H4 (cell line): ENCODE measurements at regions not wholly inside any gene's neighbourhood (a gene's known extent, or its start where the extent isn't known, plus 50 kb on each side); places are given as distances from the start of the nearest gene placed in this dataset.
"Not testable (repeated sequence)": the region's sequence is repeated elsewhere in the genome, so short reads cannot be mapped to it uniquely, and the experiment has no call there.

Experiments used
- DNase-seq: peaks from one replicate; pipeline ENCODE4 v3.0.0-alpha.2; 2015; ENCODE audit warnings: low spot score

GRCh38 chr6:37580176-37580955, 80.7 kb upstream of the CCDC167 start:
- DNase-seq: peak; percentile 22

- DNase-seq: no peak
Measured at GRCh38 chr6:37579444-37580067, 79.9 kb upstream of the CCDC167 start.

DNA sequence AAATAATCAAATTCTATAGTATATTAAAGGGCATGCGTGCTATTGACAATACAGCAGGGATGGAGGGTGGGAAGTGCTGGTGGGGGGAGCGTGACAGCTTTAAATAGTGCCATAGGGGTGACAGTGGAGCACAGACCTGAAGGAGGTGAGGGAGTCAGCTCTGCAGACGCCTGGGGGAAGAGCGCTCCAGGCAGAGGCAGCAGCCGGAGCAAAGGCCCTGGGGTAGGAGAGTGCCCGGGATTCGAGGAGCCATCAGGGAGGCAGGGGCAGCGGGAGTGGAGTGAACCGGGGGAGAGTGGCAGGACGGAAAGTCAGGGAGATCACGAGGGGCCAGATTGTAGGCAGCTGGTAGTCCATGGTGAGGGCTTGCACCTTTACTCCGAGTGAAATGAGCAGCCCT, 78.4 kb upstream of the CCDC167 start:
- DNase-seq: no peak

DNA sequence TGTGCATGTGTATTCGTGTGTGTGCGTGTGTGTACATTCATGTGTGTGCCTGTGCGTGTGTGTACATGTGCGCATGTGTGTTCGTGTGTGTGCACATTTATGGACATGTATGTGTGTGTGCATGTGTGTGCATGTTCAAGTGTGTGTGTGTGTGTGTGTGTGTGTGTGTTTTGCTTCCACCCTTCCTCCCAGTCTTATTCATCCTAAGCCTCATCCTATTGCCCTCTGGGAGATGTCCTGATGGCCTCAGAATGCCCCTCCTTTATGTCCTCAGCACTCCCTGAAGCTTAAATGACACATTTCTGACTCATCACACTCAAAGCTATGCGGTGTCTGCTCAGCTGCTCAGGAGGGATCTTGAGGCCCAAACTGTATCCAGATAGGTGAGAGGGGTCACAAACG, 76.6 kb upstream of the CCDC167 start:
- DNase-seq: peak; percentile 65

- DNase-seq: no peak
Measured at GRCh38 chr6:37575221-37575620, 75.5 kb upstream of the CCDC167 start.

DNA sequence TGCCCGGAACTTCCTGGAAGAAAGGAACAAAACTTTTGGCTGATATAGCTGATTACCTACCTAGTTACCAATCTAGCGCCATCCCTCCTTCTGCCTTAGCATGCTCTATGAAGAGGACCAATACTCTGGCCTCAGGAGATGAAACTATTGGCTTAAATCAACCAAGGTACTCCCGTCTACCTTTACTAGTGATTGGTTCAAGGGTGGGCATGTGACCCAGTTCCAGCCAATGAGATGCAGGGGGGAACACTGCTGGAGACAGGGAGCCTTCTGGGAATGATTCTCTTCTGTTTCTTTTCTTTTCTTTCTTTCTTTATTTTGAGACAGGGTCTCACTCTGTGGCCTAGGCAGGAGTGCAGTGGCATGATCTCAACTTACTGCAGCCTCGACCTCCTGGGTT, 72.6 kb upstream of the CCDC167 start:
- no peak for DNase-seq

DNA sequence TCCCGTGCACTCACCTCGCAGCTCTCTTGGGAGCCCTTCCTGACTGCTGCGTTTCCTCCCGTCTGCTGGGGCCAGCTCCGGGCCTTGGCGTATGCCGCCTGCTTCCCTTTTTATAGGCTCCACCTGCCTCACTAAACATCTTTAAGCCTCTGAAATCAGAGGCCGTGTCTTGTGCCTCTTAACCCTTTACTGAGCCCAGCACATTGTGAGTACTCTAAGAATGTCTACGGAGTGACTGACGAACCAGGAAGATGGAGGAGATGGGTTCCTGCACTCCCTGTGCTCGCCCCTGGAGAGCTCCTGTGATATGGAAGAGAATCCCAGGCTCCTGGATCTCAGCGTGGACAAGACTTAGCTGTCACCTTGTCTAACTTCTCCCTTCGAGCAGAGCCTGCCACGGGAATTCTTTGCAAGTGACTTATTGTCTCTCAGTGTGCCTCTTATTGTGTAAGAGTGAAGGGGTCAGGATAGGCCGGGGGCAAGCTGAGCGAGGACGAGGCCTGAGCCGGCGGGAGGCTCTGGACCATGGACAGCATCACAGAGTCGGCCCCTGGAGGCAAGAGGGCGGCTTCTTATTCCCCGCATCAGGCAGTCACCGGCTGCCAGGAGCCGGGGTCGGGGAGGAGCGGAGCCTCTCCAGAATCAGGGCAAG, 70.9 kb upstream of the CCDC167 start:
- DNase-seq: no peak

- no peak for DNase-seq
Measured at GRCh38 chr6:37569743-37570481, 70.2 kb upstream of the CCDC167 start.

GRCh38 chr6:37569317-37569716, 69.6 kb upstream of the CCDC167 start:
- DNase-seq: no peak

DNA sequence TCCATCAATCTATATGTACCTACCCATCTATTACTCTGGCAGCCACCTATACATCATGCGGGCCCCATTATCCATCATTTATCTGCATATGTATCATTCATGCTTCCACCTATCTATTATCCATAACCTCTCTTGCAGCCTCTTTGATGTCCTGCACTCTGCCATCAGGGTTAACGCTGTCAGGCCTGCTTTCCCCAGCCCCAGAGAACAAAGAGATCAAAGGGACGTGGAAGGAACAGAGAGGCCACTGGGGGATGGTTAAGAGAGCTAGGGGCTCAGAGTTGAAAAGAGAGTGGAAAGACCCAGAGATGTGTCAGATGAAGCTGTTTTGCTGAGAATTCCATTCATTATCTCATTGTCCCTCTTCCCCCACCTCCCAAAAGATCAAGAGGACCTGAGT, 67.3 kb upstream of the CCDC167 start:
- DNase-seq: no peak

- no peak for DNase-seq
Measured at GRCh38 chr6:37566111-37566949, 66.6 kb upstream of the CCDC167 start.

- DNase-seq: no peak
Measured at GRCh38 chr6:37565267-37566110, 65.8 kb upstream of the CCDC167 start.

DNA sequence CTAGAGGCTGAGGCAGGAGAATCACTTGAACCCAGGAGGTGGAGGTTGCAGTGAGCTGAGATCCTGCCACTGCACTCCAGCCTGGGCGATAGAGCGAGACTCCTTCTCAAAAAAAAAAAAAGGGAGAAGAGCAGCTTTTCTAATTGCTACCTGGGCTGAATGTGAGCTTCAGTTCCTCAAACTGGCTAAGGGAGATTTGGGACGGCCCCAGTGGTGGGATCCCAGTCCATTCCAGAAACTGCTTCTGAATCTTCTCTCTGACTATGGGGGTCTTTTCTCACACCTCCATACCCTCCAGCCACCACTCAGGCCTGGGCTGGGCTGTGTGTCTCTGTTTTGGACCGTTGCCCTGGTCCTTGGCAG, 63.2 kb upstream of the CCDC167 start:
- not testable (repeated sequence) for DNase-seq

GRCh38 chr6:37561361-37561760, 61.7 kb upstream of the CCDC167 start:
- DNase-seq: no peak

DNA sequence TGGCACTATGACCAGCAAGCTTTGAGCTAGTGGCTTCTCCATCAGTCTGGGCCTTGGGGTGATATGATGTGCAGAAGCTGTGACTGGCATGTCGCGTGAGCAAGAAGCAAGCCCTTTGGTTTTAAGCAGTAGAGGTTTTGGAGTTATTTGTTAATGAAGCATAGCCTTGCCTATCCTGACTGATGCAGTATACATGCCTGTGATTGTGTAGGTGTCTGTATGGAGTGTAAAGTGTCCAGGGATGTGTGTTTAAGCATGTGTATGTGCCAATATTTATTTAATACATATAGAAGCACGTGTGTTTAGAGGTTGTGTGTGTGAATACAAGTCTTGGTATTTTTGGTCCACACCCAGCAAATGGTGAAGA, 61.0 kb upstream of the CCDC167 start:
- no peak for DNase-seq

- DNase-seq: no peak
Measured at GRCh38 chr6:37559501-37559900, 59.8 kb upstream of the CCDC167 start.

DNA sequence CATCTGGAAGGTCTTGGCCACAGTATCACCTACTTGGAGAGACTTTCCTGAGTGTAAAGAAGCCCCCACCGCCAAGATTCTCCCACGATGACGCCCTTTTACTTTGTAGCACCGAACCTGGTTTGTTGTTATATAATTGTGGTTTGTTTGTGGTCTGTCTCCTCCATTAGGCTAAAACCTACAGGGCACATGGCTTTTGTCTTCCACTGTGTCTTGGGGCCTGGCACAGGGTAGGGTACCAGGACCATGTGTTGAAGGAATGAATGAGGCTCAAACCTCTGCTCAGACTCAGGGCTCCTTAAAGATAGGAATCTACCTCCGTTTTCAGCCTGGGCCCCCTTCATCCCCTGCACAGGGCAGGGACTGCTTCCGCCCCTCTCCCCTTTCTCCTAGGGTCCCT, 59.4 kb upstream of the CCDC167 start:
- no peak for DNase-seq

GRCh38 chr6:37558646-37559045, 59.0 kb upstream of the CCDC167 start:
- DNase-seq: no peak

DNA sequence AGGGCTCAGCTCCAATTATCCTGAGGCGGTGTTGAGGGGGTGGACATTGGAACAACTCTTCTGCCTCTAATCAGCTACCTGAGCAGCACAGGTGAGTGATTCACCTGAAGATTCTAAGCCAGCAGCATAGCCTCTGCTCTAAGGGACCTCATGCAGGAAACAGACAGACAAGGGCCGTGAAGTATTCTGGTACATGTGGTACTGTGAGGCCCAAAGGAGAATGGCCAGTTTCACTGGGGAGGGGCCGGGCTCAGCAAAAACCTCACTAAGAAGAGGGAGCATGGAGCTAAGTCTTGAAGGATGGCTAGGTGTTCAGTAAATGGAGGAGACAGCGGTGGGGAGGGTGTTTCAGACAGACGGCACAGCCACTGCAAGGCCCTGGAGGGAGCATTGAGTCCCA, 58.5 kb upstream of the CCDC167 start:
- DNase-seq: no peak

DNA sequence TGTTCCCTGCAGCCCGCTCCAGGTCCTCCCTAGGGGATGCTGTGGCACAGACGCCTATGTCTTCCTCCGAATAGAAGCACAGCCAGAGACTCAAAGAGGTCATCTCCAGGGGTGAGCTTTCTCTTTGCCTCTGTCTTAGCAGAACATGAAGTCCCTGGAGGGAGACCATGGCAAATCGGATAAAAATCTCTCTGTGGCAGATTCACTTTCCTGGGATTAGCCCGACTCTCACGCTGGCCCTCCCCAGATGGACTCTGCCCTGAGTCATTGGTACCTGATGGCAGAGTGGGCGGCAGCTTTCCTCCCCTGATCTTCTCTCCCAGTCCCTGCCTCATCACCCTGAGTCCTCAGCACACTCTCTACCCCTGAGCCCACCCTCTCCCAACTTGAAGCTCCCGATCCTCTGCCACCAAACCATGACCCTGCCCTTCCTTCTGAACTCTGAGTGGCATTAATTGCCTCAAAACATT, 58.0 kb upstream of the CCDC167 start:
- no peak for DNase-seq
